Astrocyte (in vitro differentiated cells and primary cell): ENCODE measurements at regions not wholly inside any gene's neighbourhood (a gene's known extent, or its start where the extent isn't known, plus 50 kb on each side); places are given as distances from the start of the nearest gene placed in this dataset.

ENCODE experiments used
- CTCF ChIP-seq: IDR thresholded peaks from 2 replicates; pipeline ENCODE4 v1.5.1; 2011; ENCODE audit warnings: low read depth, mild to moderate bottlenecking, inconsistent platforms, low read length, moderate library complexity; ENCODE audit not compliant: insufficient read depth
- EZH2 ChIP-seq: IDR thresholded peaks from 2 replicates; pipeline ENCODE4 v1.6.1; 2012; ENCODE audit warnings: mild to moderate bottlenecking, low read length, inconsistent platforms; ENCODE audit not compliant: insufficient read depth

DNA sequence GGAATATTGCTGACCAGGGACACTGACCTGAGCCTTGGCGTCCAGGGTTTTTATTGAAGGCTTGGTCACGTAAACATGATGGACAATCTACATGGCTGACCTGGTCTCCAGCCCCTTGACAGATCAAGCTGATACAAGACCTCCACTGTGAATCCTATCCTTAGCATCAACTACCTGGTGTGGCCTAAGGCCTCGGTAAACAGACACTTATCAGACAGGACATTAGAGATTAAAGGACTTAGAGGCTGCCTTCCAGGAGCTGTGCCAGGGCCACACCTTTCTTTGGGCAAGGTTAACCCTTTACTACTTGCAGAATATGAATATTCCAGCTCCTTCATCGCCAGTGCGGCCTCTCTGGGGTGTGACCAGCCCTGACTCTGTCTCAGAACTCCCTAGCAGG is 104.9 kb upstream of the FOXA2 start:
- TF ChIP-seq CTCF (no peak), EZH2 (no peak)
